Lung (tissue), 11 donors: ENCODE measurements at regions not wholly inside any gene's neighbourhood (a gene's known extent, or its start where the extent isn't known, plus 50 kb on each side); places are given as distances from the start of the nearest gene placed in this dataset.

Experiments used
- ATAC-seq: fragments of 200-7000 bp; cut with Tn5 transposase; one replicate; pipeline ENCODE4 v1.9.1; 2020; ENCODE audit warnings: moderate number of reproducible peaks; ENCODE audit not compliant: insufficient read depth, low FRiP score
- DNase-seq, 3 donors: peaks; one replicate each; pipeline ENCODE4 v3.0.0-alpha.2; 2013 to 2017
- H3K27ac ChIP-seq, 2 donors: one replicate each; pipeline ENCODE4 v1.5.1; 2013; ENCODE audit warnings: mild to moderate bottlenecking in 2 of 2, moderate library complexity in 2 of 2, control low read depth in 1 of 2, inconsistent platforms in 1 of 2, low read depth in 1 of 2, low read length in 1 of 2
- H3K27me3 ChIP-seq, 3 donors: one replicate each; pipeline ENCODE4 v1.5.1; 2013; ENCODE audit warnings: low read length in 2 of 3; ENCODE audit not compliant: control insufficient read depth in 3 of 3, insufficient read depth in 3 of 3
- H3K36me3 ChIP-seq, 4 donors: one replicate each; pipeline ENCODE4 v1.5.1; 2013; ENCODE audit warnings: low read length in 4 of 4, mild to moderate bottlenecking in 1 of 4, moderate library complexity in 1 of 4; ENCODE audit not compliant: control insufficient read depth in 4 of 4, insufficient read depth in 4 of 4
- H3K4me1 ChIP-seq, 5 donors: one replicate each; pipeline ENCODE4 v1.5.1; 2013; ENCODE audit warnings: low read length in 5 of 5, mild to moderate bottlenecking in 2 of 5, moderate library complexity in 1 of 5; ENCODE audit not compliant: control insufficient read depth in 5 of 5, insufficient read depth in 5 of 5
- H3K4me3 ChIP-seq: one replicate; pipeline ENCODE4 v1.5.1; 2013; ENCODE audit warnings: mild to moderate bottlenecking, control low read depth, moderate library complexity
- H3K9ac ChIP-seq, 2 donors: one replicate each; pipeline ENCODE4 v1.5.1; 2013; ENCODE audit warnings: low read length in 2 of 2, control low read depth in 1 of 2; ENCODE audit not compliant: insufficient read depth in 1 of 2
- H3K9me3 ChIP-seq, 4 donors: one replicate each; pipeline ENCODE4 v1.5.1; 2013; ENCODE audit warnings: low read length in 3 of 4, mild to moderate bottlenecking in 1 of 4, moderate library complexity in 1 of 4; ENCODE audit not compliant: control insufficient read depth in 4 of 4, insufficient read depth in 3 of 4
- WGBS, 2 donors: extraction: QIAGEN DNeasy Blood & Tissue Kit; methylation state at CpG; one replicate each; pipeline ENCODE4 v1.1.7; 2013; 5-methylcytosine and 5-hydroxymethylcytosine counted together
- TF ChIP-seq, protein P1 (sequence below): IDR thresholded peaks from 2 replicates; pipeline ENCODE4 v1.5.1; 2012; ENCODE audit warnings: mild to moderate bottlenecking; ENCODE audit errors: control extremely low read depth, extremely low read depth
- donor health status: control.
- donor health status: control.
- donor health status: Bipolar disorder and iron deficiency.
- donor health status: healthy.
- donor health status: DM: yes; HTN: yes; CAD: no.

DNA sequence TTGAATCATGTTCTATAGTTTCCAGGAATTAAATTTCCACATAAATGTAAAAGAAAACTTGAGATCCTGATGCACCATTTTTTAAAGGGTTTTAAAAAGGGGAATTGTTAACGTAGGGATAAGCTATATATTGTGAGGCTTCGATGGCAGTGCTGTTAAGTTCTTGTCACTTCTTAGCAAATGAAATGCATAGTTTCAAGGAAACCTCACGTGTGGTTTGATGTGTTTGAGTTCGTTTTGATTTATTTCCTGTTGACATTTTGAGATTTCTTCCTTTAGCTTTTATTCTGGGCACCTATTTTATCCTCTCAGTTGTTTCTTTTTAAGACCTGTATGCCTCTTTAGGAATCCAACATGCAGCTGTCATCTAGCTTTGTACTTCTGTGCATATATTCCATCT is 301.0 kb downstream of the DOCK8 start:
- H3K27ac ChIP-seq: no peak overlapping the region
- no peaks in the 10 kb centered on the region for H3K36me3 ChIP-seq
- no peaks in the 10 kb centered on the region for H3K27me3 ChIP-seq
- H3K4me3 ChIP-seq: no peak overlapping the region
- H3K4me1 ChIP-seq: peaks cover 0 to 9% (median 3%) of the 10 kb centered on the region in 5 donors
- H3K9me3 ChIP-seq: peaks cover 0 to 2% (median 0%) of the 10 kb centered on the region in 4 donors
- TF ChIP-seq, protein P1, sequence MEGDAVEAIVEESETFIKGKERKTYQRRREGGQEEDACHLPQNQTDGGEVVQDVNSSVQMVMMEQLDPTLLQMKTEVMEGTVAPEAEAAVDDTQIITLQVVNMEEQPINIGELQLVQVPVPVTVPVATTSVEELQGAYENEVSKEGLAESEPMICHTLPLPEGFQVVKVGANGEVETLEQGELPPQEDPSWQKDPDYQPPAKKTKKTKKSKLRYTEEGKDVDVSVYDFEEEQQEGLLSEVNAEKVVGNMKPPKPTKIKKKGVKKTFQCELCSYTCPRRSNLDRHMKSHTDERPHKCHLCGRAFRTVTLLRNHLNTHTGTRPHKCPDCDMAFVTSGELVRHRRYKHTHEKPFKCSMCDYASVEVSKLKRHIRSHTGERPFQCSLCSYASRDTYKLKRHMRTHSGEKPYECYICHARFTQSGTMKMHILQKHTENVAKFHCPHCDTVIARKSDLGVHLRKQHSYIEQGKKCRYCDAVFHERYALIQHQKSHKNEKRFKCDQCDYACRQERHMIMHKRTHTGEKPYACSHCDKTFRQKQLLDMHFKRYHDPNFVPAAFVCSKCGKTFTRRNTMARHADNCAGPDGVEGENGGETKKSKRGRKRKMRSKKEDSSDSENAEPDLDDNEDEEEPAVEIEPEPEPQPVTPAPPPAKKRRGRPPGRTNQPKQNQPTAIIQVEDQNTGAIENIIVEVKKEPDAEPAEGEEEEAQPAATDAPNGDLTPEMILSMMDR: no peak
- ATAC-seq (no peak), DNase-seq (no peak)
- 51 to 65% methylated on average over 4 of the region's 4 CpGs for WGBS, 2 donors
- no peak overlapping the region for H3K9ac ChIP-seq

DNA sequence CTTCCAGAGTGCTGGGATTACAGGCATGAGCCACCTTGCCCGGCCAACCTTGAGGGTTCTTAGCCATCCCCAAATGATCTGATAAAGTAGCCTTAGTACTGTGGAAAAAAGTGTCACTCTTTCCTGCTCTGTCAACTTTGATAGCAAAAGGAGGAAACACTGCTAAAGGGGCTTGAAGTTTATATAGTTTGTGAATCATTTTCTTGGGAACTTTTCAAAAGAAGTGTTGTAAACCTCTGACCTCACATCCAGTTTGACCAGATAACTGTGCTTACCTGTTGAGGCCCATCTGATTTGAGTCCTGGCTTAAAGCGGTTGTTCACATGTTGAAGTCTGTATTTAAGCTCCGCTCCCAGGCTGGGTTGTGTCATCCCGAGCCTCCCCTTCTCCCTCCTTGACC is 303.3 kb downstream of the DOCK8 start:
- WGBS, 2 donors: 71 to 90% methylated on average over 4 of the region's 4 CpGs
- H3K4me3 ChIP-seq: no peak overlapping the region
- DNase-seq: no peak
- peaks cover 7 to 12% (median 7%) of the 10 kb centered on the region in 5 donors for H3K4me1 ChIP-seq
- H3K36me3 ChIP-seq: no peaks in the 10 kb centered on the region
- H3K27me3 ChIP-seq: no peaks in the 10 kb centered on the region
- no peak overlapping the region for H3K27ac ChIP-seq
- TF ChIP-seq, protein P1: no peak
- H3K9me3 ChIP-seq: no peaks in the 10 kb centered on the region
- ATAC-seq: peak; percentile 6
- no peak overlapping the region for H3K9ac ChIP-seq

DNA sequence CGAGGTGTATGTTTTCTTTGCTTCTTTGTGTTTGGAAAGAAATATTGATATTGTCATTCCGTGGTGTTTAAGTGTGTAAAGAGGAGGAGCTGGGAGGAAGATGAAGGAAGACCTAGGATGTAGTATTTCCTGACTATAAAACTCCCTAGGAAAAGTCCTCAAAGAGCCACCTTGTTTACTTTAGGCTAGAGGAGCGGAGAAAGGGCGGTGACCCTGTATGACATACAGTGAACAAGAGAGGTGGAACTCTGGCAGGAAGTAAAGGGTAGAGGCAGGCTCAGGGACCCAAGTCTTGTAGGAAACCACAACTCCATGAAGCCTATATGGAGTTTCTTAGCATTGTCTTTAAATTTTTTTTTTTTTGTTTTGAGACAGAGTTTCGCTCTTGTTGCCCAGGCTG is 303.9 kb downstream of the DOCK8 start:
- Histone ChIP-seq H3K4me3 (no peak overlapping the region), H3K9me3 (no peaks in the 10 kb centered on the region), H3K9ac (no peak overlapping the region), H3K4me1 (peaks cover 3 to 17% (median 9%) of the 10 kb centered on the region in 5 donors), H3K36me3 (no peaks in the 10 kb centered on the region), H3K27me3 (no peaks in the 10 kb centered on the region), H3K27ac (no peak overlapping the region)
- ATAC-seq (no peak), DNase-seq (no peak)
- TF ChIP-seq, protein P1: no peak
- WGBS, 2 donors: 64 to 68% methylated on average over 5 of the region's 5 CpGs

DNA sequence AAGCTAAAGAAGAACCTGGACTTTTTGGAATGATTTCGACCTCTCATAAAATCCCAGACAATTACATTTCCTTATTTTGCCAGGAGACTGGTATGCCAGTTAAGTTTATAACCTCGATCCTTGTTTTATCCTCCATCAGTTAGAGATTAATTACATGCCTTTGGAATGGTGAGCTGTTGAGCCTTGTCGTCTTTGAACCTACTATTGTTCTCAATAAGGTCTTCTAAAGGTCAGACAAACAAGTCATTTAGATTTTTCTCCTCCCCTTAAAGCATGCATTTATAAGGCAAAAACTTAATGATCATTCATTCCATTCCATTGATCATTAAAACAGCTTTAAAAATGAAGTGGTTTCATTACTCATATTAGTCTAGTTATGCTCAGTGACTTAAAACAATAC is 304.9 kb downstream of the DOCK8 start:
- Histone ChIP-seq H3K9ac (no peak overlapping the region), H3K4me1 (peaks cover 3 to 22% (median 9%) of the 10 kb centered on the region in 5 donors), H3K27ac (no peak overlapping the region), H3K36me3 (no peaks in the 10 kb centered on the region), H3K4me3 (no peak overlapping the region), H3K27me3 (no peaks in the 10 kb centered on the region), H3K9me3 (no peaks in the 10 kb centered on the region)
- TF ChIP-seq, protein P1: no peak
- ATAC-seq (no peak), DNase-seq (no peak)
- 55 to 78% methylated on average over 3 of the region's 3 CpGs for WGBS, 2 donors
